ENCODE measurements at regions not wholly inside any gene's neighbourhood (a gene's known extent, or its start where the extent isn't known, plus 50 kb on each side); places are given as distances from the start of the nearest gene placed in this dataset.
"Not testable (repeated sequence)": the region's sequence is repeated elsewhere in the genome, so short reads cannot be mapped to it uniquely, and the experiment has no call there.

DNA sequence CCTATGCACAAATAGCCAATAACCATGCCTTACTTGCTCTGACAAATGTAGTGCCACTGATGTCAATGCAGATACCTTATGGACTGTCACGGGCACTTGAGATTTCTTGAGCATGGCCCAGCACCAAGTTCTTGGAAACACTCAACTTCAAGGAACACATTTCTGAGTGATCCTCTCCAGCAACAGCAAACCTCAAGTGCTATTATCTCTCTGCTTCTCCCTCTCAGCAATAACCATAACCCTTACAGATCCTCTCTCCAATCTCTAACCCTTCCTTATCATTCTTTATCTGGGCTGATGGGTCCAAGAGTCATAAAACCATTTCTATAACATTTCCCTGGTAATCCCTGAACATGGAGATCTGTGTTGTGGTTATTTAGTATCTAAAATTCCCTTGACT, 266.9 kb upstream of the STXBP5 start:
- no peak for DNase-seq (ENCODE audit: low read depth in 2 of 2)

DNA sequence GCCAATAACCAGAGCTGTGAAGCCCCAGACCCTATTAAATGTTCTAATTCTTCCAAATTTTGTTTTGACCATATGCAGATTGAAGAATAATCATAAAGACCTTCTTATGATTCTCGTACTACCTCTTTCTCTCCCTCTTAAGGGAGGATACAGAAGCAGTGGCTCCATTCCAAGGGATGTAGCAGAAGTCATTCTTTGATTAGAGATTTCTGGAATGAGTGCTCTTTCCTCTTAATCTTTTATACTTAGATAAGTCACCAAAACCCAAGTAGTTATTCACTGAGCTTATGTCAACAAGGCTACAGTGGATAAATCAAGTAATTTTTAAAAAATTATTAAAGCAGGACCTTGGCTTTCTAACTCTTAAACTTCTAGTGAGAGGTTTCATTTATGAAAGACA, 266.0 kb upstream of the STXBP5 start:
- DNase-seq (ENCODE audit: low read depth in 2 of 2) = no peak

DNA sequence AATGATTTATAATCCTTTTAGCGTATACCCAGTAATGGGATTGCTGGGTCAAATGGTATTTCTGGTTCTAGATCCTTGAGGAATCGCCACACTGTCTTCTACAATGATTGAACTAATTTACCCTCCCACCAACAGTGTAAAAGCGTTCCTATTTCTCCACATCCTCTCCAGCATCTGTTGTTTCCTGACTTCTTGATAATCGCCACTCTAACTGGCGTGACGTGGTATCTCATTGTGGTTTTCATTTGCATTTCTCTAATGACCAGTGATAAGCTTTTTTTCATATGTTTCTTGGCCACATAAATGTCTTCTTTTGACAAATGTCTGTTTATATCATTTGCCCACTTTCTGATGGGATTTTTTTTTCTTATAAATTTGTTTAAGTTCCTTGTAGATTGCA, 264.8 kb upstream of the STXBP5 start:
- DNase-seq (ENCODE audit: low read depth in 2 of 2) = not testable (repeated sequence)

DNA sequence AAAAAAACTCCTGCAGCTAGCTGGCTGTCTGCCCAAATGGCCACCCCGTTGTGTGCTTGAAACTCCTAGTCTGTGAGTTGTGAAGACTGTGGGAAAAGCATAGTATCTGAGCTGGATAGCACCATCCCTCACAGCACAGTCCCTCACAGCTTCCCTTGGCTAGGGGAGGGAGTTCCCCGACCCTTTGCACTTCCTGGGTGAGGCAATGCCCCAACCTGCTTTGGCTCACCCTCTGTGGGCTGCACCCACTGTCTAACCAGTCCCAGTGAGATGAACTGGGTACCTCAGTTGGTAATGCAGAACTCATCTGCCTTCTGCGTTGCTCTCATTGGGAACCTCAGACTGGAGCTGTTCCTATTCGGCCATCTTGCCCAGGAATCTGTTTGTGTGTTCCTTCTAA, 260.6 kb upstream of the STXBP5 start:
- no peak for DNase-seq (ENCODE audit: low read depth in 2 of 2)

DNA sequence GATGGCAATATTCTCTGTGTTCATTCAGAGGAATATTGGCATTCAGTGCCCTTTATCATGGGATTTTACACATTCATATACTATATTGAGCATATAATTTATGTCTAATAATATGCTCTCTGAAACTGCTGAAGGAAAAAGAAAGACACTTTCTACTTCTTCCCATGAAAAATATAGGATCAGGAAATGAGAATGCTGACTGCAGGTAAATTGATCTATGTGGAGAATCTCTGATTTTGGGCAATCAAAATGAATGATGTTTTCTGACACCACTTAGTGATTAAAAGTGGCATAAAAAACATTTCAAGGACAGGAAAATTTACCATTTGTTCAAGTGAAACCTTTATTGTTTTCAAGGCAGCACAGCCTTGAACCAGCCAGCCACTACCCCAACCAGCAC, 260.1 kb upstream of the STXBP5 start:
- no peak for DNase-seq (ENCODE audit: low read depth in 2 of 2)

DNA sequence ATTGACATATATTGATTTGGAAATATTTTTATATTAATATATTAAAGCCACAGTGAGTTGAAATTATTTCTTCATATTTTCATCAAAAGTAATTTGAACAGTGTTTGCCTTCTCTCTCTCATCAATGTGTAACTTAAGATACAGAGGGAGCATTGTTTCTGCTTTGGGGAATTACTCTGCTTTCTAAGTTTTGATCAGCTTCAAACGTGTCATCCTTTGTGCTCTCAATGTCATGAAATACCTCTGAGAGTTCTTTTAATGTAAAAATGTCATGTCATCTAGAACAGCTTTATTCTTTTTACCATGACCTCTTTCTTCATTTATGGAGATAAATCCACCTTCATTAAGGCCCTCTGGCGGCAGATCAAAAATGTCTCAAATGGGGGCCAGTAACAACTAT, 259.4 kb upstream of the STXBP5 start:
- DNase-seq (ENCODE audit: low read depth in 2 of 2) = no peak

DNA sequence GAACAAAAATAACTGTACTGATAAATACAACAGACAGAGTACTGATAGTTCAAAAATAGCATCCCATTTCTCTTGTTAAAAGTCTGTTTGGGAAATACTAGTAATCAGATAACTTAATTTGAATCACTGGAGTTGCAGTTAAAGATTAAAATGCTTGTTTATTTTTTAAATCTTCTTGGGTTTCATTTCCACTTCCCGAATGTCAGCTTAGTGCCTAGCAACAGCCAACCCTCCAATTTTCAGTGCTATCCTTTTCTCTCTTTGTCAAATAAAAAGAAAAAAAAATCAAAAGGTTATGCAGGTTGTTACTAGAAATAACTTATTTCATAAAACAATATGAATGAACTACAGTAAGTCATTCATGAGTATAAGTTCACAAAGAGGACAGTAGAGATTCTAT, 257.7 kb upstream of the STXBP5 start:
- DNase-seq (ENCODE audit: low read depth in 2 of 2) = no peak

DNA sequence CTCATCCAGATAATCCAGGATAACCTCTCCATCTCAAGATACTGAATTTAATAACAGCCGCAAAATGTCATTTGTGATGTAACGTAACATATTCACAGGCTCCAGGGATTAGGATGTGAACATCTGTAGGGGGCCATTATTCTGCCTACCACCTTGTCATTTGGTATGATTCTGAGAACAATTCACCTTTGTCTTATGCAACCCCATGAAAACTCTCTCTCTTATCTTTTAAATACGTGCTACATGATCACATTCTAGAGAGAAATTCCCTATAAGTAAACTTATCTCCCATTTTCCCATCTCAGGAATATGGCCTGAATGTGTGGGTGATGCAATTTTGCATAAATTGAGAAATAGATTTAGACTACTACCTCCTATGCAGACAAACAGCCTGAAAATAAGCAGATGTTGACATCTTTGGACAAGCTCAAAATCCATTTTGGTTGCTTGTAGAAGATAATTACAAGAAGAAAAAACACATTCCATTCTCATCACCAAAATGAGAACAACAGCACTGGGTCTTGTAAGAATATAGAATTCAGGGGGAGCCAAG, 255.4 kb upstream of the STXBP5 start:
- DNase-seq (ENCODE audit: low read depth in 2 of 2) = no peak

DNA sequence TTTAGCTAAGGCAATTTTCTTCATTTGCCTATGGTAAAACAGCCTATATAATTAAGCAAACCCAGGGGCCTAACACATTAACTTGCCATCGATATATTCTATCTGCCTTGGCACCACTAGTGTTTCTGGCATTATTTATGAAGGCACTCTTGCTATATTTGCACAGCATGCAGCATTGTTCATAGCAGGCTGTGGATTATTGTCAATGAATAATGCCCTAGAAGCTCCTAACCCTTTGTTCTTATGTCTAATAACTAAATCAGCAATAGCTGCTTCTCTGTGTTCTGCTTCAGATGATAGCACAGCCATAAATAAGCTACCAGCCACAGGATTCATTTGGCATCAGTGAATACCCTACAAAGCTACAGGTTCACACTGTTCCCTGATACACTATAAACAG, 254.8 kb upstream of the STXBP5 start:
- DNase-seq (ENCODE audit: low read depth in 2 of 2) = no peak

DNA sequence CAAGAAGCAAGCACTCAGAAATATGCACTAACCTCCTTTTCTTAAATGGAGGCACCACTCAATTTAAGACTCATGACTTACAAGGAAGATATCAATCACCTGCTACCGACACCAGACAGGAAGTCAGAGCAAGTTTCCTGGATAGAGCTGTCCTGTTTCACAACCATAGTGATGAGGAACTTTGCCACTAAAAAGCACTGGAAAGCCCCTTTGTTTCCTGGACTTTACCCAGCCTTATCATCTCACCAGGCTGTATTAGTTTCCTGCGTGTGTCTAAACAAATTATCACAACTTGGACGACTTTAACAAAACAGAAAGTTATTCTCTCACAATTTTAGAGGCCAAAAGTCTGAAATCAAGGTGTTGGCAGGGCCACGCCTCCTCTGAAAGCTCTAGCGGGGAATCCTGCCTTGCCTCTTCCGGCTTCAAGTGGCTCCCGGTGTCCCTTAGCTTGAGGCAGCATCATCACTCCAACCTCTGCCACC, 253.8 kb upstream of the STXBP5 start:
- DNase-seq (ENCODE audit: low read depth in 2 of 2) = no peak

DNA sequence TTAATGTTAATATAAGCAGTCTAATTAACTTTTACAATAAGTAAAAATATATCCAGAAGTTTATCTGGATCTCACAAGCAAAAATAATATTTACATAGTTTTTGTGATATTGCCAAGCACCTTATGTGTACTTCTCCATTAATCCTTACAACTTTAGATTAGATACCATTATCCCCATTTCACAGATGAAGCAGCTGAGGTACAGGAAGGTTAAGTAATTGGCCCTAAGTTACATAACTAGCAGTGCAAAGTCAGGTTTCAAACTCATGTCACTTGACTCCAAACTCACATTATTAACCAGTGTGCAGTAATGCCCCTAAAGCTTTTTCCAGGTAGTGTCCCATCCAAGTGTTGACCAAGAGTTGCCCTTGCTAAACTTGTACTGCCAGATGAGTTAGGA, 248.6 kb upstream of the STXBP5 start:
- DNase-seq (ENCODE audit: low read depth in 2 of 2) = no peak

DNA sequence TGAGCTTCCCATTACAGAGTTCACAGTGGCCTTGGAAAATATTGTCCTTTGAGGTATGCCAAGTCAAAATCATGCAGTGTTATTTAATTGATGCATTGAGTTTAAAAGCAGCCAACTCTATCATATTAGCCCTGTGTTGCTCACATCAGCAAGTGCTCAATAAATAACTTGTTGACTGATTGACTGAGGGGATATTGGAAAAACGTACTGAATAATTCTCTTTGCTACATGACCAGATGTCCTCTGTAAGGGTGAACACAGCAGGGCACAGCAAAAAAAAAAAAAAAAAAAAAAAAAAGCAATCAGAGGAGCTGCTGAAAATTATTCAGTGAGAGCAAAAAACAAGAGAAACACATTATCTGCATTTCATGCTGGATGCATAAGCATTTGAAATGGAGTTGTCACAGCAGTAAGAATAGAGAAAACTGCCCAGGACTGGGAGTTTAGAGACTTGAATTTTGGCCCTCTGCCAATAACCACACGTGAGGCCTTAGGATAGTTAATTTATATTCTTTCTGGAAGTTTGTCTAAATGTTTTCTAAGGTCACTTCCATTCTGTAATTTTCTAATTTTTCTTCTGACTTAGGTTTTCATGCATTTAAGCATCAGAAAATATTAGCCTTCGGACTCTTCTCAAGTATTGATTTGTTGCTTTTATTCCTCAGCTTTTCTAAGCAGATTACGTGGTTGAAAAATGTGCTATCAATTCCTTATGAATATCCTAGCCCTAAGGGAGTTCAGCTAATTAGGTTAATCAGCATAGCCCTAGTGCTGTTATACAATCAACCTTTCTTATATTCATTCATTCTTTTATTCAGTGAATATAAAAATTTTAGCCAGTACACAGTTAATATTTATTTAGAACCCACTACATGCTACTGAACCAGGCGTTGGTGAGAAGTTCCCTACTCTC, 246.8 kb upstream of the STXBP5 start:
- DNase-seq (ENCODE audit: low read depth in 2 of 2) = no peak

DNA sequence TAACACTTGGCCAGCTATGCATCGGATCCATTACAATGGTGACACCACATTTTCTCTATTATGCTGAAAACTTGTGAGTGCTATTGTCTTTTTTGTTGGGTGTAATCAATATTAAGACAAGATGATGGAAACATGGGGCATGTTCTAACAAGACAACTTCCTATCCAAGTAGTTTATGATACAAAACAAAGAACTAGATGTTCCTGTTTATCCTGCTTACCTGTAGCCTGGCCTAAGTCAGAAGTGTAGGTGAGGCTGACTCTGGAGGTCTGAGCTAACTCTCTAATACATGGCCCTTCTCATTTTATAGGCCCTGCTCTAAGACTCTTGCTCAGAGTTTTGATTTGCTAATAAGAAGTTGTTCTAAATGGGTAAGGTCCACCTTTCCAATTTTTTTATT, 242.4 kb upstream of the STXBP5 start:
- DNase-seq (ENCODE audit: low read depth in 2 of 2) = no peak

DNA sequence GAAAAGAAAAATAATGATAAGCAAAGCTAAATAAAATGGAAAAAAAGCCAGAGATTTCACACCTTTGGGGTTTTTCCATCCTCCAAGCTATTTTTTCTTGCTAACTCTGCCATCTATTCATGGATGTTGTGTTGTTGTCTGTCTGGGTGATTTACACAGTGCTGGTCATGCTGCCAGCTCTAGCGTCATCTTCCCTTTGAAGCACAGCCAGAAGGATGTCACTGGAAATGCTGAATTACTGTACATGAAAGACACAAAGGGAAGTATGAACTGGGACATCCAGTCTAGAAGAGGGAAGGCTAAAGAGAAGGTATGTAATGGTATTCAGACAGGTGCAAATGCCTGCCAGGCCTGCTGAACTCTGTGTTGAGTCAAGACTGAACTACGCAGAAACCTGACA, 241.9 kb upstream of the STXBP5 start:
- DNase-seq (ENCODE audit: low read depth in 2 of 2) = no peak

DNA sequence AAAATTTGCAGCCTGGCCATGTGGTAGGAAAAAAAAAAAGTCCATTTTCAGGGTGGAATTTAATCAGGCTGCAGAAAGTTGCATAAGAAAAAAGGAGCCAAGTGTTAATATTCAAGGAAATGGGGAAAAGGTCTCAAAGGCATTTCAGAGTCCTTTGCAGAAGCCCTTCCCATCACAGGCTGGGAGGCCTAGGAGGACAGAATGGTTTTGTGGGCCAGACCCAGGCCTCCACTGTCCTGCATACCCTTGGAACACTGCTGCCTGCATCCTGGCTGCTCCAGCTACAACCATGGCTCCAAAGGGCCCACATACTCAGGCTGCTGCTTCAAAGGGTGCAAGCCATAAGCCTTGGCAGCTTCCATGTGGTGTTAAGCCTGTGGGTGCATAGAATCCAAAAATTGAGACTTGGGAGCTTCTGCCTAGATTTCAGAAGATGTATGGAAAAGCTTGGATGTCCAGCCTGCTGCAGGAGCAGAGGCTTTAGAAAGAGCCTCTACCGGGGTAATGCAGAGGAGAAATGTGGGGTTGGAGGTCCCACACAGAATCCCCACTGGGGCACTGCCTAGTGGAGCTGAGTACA, 239.0 kb upstream of the STXBP5 start:
- DNase-seq (ENCODE audit: low read depth in 2 of 2) = no peak

DNA sequence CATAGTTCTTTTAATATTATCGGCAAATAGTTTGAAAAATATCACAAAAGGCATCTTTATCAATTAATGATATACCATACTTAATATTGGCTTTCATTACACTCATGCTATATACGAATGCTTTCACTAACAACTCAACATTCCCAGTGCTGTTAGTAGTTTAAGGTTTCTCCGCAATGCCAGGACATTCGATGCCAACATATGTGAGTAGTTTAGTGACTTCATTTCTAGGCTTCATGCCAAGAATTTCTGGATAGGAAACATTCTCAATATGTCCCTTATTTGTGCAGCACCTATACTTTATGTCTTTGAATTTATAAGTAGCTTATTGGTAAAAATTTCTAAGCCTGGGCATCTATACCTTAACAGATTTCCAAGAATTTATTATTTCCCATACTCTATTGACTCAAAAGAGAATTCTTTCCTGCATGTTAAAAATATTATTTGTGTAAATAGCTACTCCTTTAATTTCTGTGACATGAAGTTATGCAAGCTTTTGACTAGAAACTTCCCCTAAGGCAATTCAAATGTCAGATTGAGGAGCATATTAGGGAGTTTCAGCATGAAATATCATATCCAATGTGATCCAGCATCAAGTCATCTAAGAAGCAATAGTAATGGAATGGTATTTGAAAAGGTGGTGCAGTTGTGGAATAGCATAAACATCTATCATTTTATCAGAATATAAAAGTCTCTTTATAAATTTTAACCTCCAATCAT, 236.0 kb upstream of the STXBP5 start:
- peak; percentile 63 to 67 for DNase-seq (ENCODE audit: low read depth in 2 of 2)

DNA sequence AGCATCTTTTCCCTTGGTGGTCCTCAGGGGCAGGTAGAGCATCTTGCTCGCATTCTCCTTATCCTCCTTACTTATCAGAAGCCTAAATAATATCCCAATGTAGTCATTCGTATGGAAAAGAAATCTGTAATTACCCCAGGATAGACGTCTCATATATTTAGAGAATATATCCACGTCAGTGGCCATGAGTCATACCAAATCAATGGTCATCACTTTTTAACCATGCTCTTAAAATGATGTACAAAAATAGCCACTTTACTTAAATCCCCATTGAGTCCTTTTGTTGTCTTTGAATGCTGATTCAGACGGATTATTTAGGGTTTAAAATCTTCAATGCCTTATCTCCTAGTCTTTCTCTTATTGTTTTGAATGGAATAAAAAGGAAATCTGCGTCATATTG, 231.7 kb upstream of the STXBP5 start:
- DNase-seq (ENCODE audit: low read depth in 2 of 2) = no peak

DNA sequence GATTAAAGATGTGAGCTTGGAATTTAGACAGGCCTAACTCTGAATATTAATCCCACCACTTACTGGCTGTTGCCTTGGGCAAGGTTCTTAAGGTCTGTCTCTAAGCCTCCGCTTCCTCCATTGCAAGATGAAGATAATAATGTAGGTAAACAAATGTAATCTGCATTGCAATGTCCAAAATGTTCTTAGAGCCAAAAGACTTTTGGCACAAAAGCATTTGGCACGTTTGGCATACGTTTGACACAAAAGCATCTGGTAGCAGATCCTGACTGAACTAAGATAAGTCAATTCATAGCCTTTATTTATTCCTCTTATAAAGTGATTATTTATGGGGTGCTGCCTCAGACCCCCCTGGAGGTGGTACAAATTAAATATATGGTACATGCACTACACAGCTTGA, 229.9 kb upstream of the STXBP5 start:
- no peak for DNase-seq (ENCODE audit: low read depth in 2 of 2)

DNA sequence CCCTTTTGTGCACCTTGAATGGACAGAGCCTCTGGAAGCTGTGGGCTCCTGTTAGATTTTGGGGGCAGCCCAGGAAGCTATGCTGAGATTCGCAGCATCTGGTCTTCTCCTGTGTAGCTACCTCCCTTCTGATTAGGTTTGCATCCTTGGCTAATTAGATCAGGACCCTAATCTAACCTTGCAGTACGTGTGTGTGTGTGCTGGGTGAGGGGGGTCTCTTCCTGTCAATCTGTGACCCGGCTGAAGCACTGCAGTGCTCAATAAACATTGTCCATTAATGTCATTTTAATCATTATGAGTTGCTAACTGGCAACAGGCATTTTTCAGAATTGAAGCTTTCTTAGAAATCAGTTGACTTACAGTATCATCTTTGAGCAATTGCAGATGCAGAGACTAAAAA, 229.1 kb upstream of the STXBP5 start:
- DNase-seq (ENCODE audit: low read depth in 2 of 2) = no peak

DNA sequence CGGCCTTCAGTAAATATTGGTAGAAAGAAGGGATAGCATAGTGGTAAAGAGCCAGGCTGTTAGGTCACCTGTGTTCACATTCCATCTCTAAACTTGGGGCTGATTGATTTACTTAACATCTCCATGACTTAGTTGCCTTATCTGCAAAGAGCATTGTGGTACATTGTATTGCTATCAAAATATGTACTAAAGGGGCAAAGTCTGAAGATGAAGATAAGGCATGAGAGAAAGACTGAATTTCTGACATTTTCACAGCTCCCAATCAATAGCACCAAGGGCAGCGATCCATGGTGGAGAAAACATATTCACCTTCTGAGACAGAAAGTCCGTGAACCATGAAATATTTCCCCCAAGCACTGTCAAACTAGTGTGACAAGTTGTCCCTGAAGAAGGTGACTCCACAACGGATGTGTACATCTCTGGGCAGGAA, 223.3 kb upstream of the STXBP5 start:
- no peak for DNase-seq (ENCODE audit: low read depth in 2 of 2)

DNA sequence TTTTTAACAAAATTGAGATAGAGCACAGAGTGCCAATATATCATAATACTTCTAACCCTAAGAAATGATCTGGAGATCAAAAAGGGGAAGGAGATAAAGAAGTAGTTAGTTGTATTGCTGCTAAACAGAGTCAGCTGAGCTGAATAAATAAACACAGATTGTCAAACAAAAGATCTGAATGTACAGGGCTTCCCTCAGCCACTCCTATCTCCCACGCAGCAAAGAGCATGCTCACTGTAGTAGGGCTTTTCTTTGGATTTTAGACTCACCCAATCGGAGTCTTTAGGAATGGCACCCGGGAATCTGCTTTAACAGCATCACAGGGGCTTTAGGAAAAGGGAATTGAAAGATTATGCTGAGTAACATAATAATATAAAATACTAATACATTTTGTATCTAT, 222.2 kb upstream of the STXBP5 start:
- no peak for DNase-seq (ENCODE audit: low read depth in 2 of 2)

DNA sequence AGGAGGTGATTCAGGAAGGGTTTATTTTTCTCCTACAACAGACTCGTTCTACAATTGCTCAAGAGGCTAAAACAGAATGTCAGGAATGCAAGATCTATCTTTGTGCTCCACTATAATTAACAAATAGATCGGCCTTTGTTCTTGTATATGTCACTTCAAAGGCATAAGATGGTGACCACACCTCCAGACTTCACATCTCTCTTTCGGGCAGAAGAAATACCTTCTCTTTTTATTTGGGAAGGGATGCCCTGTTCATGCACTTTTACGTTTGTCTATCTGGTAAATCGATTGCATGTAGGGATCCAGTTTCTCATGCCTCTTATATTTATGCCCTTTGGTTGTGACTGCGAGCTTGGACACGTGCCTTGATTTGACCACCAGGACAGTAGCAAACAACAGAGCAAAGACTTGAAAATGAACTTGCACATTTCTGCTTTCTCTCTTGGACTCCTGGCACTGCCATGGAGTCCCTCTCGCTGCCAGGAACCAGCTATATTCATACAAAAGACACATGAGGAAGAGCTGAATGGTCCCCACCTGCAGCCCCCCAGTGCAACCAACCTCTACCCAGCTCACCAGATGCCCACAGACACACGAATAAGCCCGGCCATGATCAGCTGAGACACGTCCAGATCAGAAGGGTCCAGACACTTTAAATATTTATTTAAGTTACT, 219.8 kb upstream of the STXBP5 start:
- no peak for DNase-seq (ENCODE audit: low read depth in 2 of 2)
